ENCODE measurements at regions not wholly inside any gene's neighbourhood (a gene's known extent, or its start where the extent isn't known, plus 50 kb on each side); places are given as distances from the start of the nearest gene placed in this dataset.

- Mint-ChIP-seq H3K27me3 (no peaks in the 10 kb centered on the region), H3K4me1 (ENCODE audit: unreplicated experiment) (peaks cover 4% of the 10 kb centered on the region), H3K4me3 (no peak overlapping the region), H3K9me3 (no peaks in the 10 kb centered on the region), H3K36me3 (no peaks in the 10 kb centered on the region), H3K27ac (no peak overlapping the region)
- TF ChIP-seq CTCF (conservative IDR thresholded peaks at IDR 0.05) = no peak
- DNase-seq (ENCODE audit: extremely low spot score, unreplicated experiment) = no peak
These were observed 280.1 kb upstream of the PUM3 start for GRCh38 chr9:3124001-3124400.

DNA sequence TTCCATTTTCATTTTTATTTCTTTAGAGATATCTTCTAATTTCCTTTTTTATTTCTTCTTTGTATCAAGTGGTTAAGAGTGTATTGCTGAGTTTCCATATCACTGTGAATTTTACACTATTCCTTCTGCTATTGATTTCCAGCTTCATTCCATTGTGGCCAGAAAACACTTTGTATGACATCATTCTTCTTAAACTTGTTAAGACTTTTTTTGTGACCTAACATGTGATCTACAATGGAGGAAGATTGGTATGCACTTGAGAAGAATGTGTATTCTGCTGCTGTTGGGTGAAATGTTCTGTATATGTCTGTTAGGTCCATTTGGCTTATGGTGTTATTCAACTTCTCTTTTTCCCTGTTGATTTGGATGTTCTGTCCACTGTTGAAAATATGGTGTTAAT is 274.2 kb upstream of the PUM3 start:
- no peaks in the 10 kb centered on the region for H3K27me3 Mint-ChIP-seq
- no peak for DNase-seq (ENCODE audit: extremely low spot score, unreplicated experiment)
- H3K4me1 Mint-ChIP-seq (ENCODE audit: unreplicated experiment) = no peaks in the 10 kb centered on the region
- H3K27ac Mint-ChIP-seq = peak overlapping the region; percentile 31
- peaks cover 9% of the 10 kb centered on the region for H3K9me3 Mint-ChIP-seq
- no peak overlapping the region for H3K4me3 Mint-ChIP-seq
- TF ChIP-seq CTCF (conservative IDR thresholded peaks at IDR 0.05) = no peak
- H3K36me3 Mint-ChIP-seq = peaks cover 5% of the 10 kb centered on the region

- Mint-ChIP-seq H3K36me3 (no peaks in the 10 kb centered on the region), H3K27me3 (no peaks in the 10 kb centered on the region), H3K4me3 (no peak overlapping the region), H3K27ac (no peak overlapping the region), H3K9me3 (no peaks in the 10 kb centered on the region), H3K4me1 (ENCODE audit: unreplicated experiment) (no peaks in the 10 kb centered on the region)
- no peak for DNase-seq (ENCODE audit: extremely low spot score, unreplicated experiment)
- TF ChIP-seq CTCF (conservative IDR thresholded peaks at IDR 0.05) = no peak
These were observed 255.8 kb upstream of the PUM3 start for GRCh38 chr9:3099646-3100045.

DNA sequence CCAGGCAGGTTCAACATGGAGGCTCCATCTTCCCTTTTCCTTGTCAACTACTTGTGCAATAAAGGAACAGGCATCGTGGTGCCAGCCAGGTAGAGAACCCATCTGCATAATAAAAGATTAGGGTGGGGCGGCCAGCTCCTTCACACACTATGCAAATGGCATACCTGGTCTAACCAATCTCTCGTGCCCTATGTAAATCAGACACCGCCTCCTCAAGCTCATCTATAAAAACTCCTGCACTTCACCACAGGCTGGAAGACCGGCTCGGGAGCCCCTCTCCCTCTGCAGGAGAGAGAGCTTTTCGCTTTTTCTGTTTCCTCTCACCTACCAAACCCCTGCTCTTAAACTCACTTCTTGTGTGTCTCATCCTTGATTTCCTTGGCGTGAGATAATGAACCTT is 244.3 kb upstream of the PUM3 start:
- no peak for DNase-seq (ENCODE audit: extremely low spot score, unreplicated experiment)
- Mint-ChIP-seq H3K4me3 (no peak overlapping the region), H3K4me1 (ENCODE audit: unreplicated experiment) (peaks cover 5% of the 10 kb centered on the region), H3K9me3 (no peaks in the 10 kb centered on the region), H3K36me3 (no peaks in the 10 kb centered on the region), H3K27me3 (no peaks in the 10 kb centered on the region), H3K27ac (no peak overlapping the region)
- no peak for TF ChIP-seq CTCF (conservative IDR thresholded peaks at IDR 0.05)

DNA sequence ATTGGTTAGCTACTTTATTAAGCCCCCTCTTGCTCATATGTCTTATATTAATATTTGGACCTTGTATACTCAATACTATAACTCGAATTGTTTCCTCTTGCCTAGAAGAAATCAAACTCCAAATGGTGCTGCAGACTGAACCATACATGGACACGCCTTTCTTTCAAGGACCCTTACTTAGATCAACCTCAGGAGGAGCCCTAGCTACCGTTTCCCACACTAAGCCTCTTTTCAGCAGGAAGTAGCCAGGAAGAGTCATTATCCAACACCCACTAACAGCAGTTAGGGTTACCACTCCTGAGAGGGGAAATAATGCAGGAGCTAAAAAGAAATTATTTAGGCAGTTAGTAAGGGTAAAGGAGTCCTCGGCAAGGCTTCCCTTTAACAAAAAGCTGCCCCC is 243.8 kb upstream of the PUM3 start:
- Mint-ChIP-seq H3K36me3 (no peaks in the 10 kb centered on the region), H3K9me3 (no peaks in the 10 kb centered on the region), H3K27ac (no peak overlapping the region), H3K4me3 (no peak overlapping the region), H3K4me1 (ENCODE audit: unreplicated experiment) (peaks cover 5% of the 10 kb centered on the region), H3K27me3 (no peaks in the 10 kb centered on the region)
- no peak for DNase-seq (ENCODE audit: extremely low spot score, unreplicated experiment)
- no peak for TF ChIP-seq CTCF (conservative IDR thresholded peaks at IDR 0.05)

DNA sequence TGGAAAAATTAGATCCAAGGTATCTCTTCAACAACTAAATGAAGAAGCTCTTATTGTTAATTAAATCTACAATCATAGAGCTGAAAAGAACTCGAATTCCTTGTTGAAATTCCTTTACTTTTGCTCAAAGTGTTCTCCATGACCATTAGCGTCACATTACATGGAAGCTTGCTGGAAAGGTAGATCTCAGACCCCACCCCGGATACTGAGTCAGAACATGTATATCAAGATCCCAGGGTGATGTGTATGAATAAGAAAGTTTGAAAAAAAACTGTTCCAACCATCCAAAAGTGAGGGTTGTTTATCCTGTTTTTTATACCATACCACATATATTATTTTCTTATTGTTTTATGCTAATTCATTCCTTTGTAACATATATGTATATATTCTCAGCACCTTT is 237.1 kb upstream of the PUM3 start:
- peaks cover 11% of the 10 kb centered on the region for H3K9me3 Mint-ChIP-seq

More for the DNA sequence above, 237.1 kb upstream of the PUM3 start:
- no peak overlapping the region for H3K27ac Mint-ChIP-seq
- H3K4me3 Mint-ChIP-seq = no peak overlapping the region
- no peak for TF ChIP-seq CTCF (conservative IDR thresholded peaks at IDR 0.05)
- H3K36me3 Mint-ChIP-seq = no peaks in the 10 kb centered on the region
- DNase-seq (ENCODE audit: extremely low spot score, unreplicated experiment) = no peak
- no peaks in the 10 kb centered on the region for H3K4me1 Mint-ChIP-seq (ENCODE audit: unreplicated experiment)
- H3K27me3 Mint-ChIP-seq = no peaks in the 10 kb centered on the region
